HG03354 (cell line): ENCODE measurements at regions not wholly inside any gene's neighbourhood (a gene's known extent, or its start where the extent isn't known, plus 50 kb on each side); places are given as distances from the start of the nearest gene placed in this dataset.

Experiments
- ATAC-seq: cut with Tn5 transposase; IDR thresholded peaks from one replicate; pipeline ENCODE4 v1.9.1; 2021; ENCODE audit warnings: mild to moderate bottlenecking; ENCODE audit not compliant: unreplicated experiment, poor library complexity, severe bottlenecking

GRCh38 chr4:166458756-166459155 lies 585.7 kb downstream of the TLL1 start:
- ATAC-seq: no peak

GRCh38 chr4:166459621-166460020 lies 586.6 kb downstream of the TLL1 start:
- ATAC-seq: no peak

- no peak for ATAC-seq
Measured at GRCh38 chr4:166460769-166461550, 587.9 kb downstream of the TLL1 start.

- ATAC-seq: no peak
Measured at GRCh38 chr4:166481055-166481454, 608.0 kb downstream of the TLL1 start.

GRCh38 chr4:166481739-166482138 lies 608.7 kb downstream of the TLL1 start:
- no peak for ATAC-seq

GRCh38 chr4:166482758-166483157 lies 609.7 kb downstream of the TLL1 start:
- ATAC-seq: no peak

- no peak for ATAC-seq
Measured at GRCh38 chr4:166491635-166492034, 618.6 kb downstream of the TLL1 start.

- ATAC-seq: no peak
Measured at GRCh38 chr4:166493924-166494345, 620.9 kb downstream of the TLL1 start.

GRCh38 chr4:166498546-166498945 lies 625.5 kb downstream of the TLL1 start:
- no peak for ATAC-seq

- ATAC-seq: no peak
Measured at GRCh38 chr4:166499820-166500219, 626.8 kb downstream of the TLL1 start.

GRCh38 chr4:166501941-166502382 lies 628.9 kb downstream of the TLL1 start:
- ATAC-seq: peak; percentile 87

- no peak for ATAC-seq
Measured at GRCh38 chr4:166502660-166503059, 629.6 kb downstream of the TLL1 start.

- ATAC-seq: no peak
Measured at GRCh38 chr4:166506051-166506450, 633.0 kb downstream of the TLL1 start.

GRCh38 chr4:166512267-166512666 lies 639.2 kb downstream of the TLL1 start:
- no peak for ATAC-seq

GRCh38 chr4:166518315-166518714 lies 645.3 kb downstream of the TLL1 start:
- ATAC-seq: no peak

- no peak for ATAC-seq
Measured at GRCh38 chr4:166518776-166519175, 645.7 kb downstream of the TLL1 start.

- no peak for ATAC-seq
Measured at GRCh38 chr4:166519774-166520173, 646.7 kb downstream of the TLL1 start.

- ATAC-seq: no peak
Measured at GRCh38 chr4:166527500-166527899, 654.5 kb downstream of the TLL1 start.

GRCh38 chr4:166531703-166532102 lies 658.7 kb downstream of the TLL1 start:
- ATAC-seq: no peak

- ATAC-seq: no peak
Measured at GRCh38 chr4:166535865-166536264, 662.8 kb downstream of the TLL1 start.

GRCh38 chr4:166538491-166539005 lies 665.5 kb downstream of the TLL1 start:
- no peak for ATAC-seq

GRCh38 chr4:166546009-166546408 lies 673.0 kb downstream of the TLL1 start:
- ATAC-seq: no peak
